ENCODE measurements at regions not wholly inside any gene's neighbourhood (a gene's known extent, or its start where the extent isn't known, plus 50 kb on each side); places are given as distances from the start of the nearest gene placed in this dataset.

DNA sequence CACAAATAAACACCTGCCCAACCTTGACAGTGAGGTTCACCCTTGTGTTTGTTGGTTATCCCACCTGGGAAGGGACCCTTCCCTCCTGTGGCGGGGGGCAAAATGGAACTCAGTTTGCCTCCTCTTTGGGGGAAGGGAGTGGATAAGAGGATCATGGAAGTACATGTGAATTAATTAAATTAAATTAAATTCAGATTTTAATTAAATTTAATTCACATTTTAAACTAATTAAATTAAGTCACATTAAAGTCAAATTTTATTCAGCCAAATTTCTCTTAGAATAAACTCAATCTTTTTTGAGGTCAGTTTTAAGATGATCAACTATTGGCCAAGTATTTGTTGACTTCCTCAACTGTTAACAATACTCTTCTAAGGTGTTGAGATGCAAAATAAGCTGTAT is 252.4 kb upstream of the AJAP1 start:
- H3K27ac ChIP-seq: no peak overlapping the region
- H3K36me3 ChIP-seq: no peaks in the 10 kb centered on the region
- H3K9me3 ChIP-seq (ENCODE audit: severe bottlenecking): no peaks in the 10 kb centered on the region
- TF ChIP-seq, protein P1, sequence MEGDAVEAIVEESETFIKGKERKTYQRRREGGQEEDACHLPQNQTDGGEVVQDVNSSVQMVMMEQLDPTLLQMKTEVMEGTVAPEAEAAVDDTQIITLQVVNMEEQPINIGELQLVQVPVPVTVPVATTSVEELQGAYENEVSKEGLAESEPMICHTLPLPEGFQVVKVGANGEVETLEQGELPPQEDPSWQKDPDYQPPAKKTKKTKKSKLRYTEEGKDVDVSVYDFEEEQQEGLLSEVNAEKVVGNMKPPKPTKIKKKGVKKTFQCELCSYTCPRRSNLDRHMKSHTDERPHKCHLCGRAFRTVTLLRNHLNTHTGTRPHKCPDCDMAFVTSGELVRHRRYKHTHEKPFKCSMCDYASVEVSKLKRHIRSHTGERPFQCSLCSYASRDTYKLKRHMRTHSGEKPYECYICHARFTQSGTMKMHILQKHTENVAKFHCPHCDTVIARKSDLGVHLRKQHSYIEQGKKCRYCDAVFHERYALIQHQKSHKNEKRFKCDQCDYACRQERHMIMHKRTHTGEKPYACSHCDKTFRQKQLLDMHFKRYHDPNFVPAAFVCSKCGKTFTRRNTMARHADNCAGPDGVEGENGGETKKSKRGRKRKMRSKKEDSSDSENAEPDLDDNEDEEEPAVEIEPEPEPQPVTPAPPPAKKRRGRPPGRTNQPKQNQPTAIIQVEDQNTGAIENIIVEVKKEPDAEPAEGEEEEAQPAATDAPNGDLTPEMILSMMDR (IDR thresholded peaks at IDR 0.05; ENCODE audit: low read depth, low read length): no peak
- no peak for DNase-seq
- H3K4me3 ChIP-seq (ENCODE audit: low read depth, low read length): no peak overlapping the region
- H3K27me3 ChIP-seq (ENCODE audit: insufficient read depth, low read depth, severe bottlenecking): no peaks in the 10 kb centered on the region

DNA sequence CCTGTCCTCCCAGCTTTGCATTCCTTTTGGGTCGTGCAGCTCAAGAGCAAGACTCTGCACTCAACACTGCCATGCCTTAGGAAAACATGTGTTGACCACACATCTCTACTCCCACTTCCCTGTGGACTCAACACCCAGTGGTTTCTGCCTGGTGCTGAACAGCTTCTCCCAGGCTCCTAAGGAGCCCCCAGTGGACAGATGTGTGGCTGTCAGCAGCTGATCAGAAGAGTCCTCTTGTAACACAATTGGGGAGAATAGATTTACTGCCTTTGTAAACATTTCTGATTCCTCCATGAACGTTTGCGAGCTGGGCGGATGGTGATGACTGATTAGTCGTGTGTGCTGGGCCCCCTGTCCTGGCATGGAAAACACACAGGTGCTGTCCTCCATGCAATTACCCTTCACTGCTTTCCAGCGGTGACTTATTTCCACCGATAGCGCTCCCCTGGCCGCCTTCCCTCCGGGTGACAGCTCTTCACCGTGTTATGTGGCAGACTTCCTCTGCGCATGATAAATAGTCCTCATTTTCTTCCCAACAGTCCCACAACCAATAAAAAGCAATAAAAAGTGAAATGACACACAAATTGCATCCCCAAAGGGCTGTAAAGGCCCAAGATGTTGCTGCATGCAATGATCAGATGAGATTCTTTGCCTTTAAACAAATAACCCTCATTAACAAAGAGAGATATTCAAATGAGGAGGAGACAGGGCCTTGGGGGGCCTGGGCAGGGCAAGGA is 249.4 kb upstream of the AJAP1 start:
- Histone ChIP-seq H3K36me3 (no peaks in the 10 kb centered on the region), H3K27ac (no peak overlapping the region), H3K9me3 (ENCODE audit: severe bottlenecking) (no peaks in the 10 kb centered on the region), H3K27me3 (ENCODE audit: insufficient read depth, low read depth, severe bottlenecking) (no peaks in the 10 kb centered on the region), H3K4me3 (ENCODE audit: low read depth, low read length) (no peak overlapping the region)
- no peak for DNase-seq
- TF ChIP-seq, protein P1 (IDR thresholded peaks at IDR 0.05; ENCODE audit: low read depth, low read length): no peak

DNA sequence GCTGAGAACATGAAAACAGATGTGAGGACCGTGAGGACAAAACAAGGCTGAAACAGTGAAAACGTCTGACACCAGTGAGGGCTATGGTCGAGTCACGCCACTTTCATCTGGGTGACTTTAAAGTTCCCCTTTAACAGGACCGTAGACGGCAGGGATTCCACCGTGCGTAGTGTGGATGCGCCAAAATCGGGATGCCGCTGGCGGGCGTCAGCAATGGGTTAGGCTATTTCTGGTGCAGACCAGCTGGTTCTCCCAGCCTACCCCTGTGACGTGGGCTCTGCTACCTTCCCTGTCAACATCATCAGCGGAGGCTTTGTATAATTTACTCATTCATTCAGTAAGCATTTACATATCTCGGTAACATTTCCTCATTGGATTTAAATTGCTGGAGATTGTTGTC is 246.6 kb upstream of the AJAP1 start:
- no peaks in the 10 kb centered on the region for H3K9me3 ChIP-seq (ENCODE audit: severe bottlenecking)
- no peak overlapping the region for H3K4me3 ChIP-seq (ENCODE audit: low read depth, low read length)
- no peaks in the 10 kb centered on the region for H3K36me3 ChIP-seq
- H3K27ac ChIP-seq: no peak overlapping the region
- TF ChIP-seq, protein P1 (IDR thresholded peaks at IDR 0.05; ENCODE audit: low read depth, low read length): no peak
- no peaks in the 10 kb centered on the region for H3K27me3 ChIP-seq (ENCODE audit: insufficient read depth, low read depth, severe bottlenecking)
- DNase-seq: no peak

DNA sequence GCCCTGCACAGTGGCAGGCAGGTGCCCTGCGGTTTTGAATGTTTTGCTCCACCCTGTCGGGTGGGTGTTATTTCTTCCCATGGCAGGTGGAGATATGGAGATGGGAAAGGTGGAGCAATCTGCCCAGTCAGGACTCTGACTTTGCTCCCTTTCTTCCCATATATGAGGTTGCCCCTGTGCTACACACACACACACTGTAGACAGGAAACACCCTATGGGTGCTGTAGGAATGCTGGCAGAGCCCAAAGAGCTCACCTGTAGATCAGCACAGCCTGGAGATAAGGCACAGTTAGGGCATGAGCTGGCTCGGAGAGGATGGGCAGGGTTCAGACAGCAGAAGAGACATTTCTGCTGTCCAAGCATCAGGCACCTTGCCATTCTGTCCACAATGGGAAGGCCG is 246.0 kb upstream of the AJAP1 start:
- DNase-seq: no peak
- TF ChIP-seq, protein P1 (IDR thresholded peaks at IDR 0.05; ENCODE audit: low read depth, low read length): no peak
- H3K27ac ChIP-seq: no peak overlapping the region
- no peaks in the 10 kb centered on the region for H3K27me3 ChIP-seq (ENCODE audit: insufficient read depth, low read depth, severe bottlenecking)
- H3K4me3 ChIP-seq (ENCODE audit: low read depth, low read length): no peak overlapping the region
- no peaks in the 10 kb centered on the region for H3K36me3 ChIP-seq
- H3K9me3 ChIP-seq (ENCODE audit: severe bottlenecking): no peaks in the 10 kb centered on the region

DNA sequence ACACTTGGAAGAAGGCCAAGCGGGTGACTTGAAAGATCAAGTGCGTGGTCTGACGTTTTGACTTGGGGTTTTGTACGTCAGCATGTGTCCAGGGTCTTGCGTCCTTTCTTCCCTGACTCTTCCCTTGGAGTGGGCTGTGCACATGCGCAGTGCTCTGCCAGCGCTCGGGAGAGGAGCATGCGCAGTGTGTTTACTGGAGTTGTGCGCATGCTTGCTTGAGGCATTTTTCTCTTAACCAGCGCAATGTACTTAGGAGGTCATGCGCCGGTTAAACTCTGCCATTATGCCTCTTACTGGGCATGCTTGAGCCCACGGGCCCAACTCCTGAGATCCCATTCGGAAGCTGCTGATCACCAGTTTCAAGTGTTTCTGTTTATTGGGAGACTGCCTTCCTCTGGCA is 242.5 kb upstream of the AJAP1 start:
- Histone ChIP-seq H3K27ac (no peak overlapping the region), H3K36me3 (no peaks in the 10 kb centered on the region), H3K9me3 (ENCODE audit: severe bottlenecking) (no peaks in the 10 kb centered on the region), H3K27me3 (ENCODE audit: insufficient read depth, low read depth, severe bottlenecking) (no peaks in the 10 kb centered on the region), H3K4me3 (ENCODE audit: low read depth, low read length) (no peak overlapping the region)
- DNase-seq: no peak
- TF ChIP-seq, protein P1 (IDR thresholded peaks at IDR 0.05; ENCODE audit: low read depth, low read length): no peak

DNA sequence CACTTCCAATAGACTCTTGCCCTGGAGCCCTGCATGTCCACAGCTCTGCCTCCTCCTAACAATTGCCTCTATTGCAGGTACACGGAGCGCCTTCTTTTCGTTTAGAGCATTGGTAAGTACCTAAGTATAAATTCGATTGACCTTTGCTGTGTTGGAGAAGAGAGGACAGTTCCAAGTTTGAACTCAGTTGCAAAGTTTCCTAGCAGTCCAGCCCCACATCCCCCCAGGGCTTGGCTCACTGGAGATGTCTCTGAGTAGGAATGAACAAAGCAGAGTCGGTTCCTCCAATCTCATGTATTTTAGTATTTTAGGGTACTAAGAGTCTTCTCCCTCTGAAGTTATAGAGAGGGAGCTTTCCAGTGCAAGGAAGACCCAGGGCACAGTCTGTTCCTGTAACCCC is 238.9 kb upstream of the AJAP1 start:
- TF ChIP-seq, protein P1 (IDR thresholded peaks at IDR 0.05; ENCODE audit: low read depth, low read length): no peak
- Histone ChIP-seq H3K9me3 (ENCODE audit: severe bottlenecking) (peaks cover 4% of the 10 kb centered on the region), H3K27me3 (ENCODE audit: insufficient read depth, low read depth, severe bottlenecking) (no peaks in the 10 kb centered on the region), H3K27ac (no peak overlapping the region), H3K36me3 (no peaks in the 10 kb centered on the region), H3K4me3 (ENCODE audit: low read depth, low read length) (no peak overlapping the region)
- DNase-seq: no peak
